ENCODE measurements at regions not wholly inside any gene's neighbourhood (a gene's known extent, or its start where the extent isn't known, plus 50 kb on each side); places are given as distances from the start of the nearest gene placed in this dataset.

DNA sequence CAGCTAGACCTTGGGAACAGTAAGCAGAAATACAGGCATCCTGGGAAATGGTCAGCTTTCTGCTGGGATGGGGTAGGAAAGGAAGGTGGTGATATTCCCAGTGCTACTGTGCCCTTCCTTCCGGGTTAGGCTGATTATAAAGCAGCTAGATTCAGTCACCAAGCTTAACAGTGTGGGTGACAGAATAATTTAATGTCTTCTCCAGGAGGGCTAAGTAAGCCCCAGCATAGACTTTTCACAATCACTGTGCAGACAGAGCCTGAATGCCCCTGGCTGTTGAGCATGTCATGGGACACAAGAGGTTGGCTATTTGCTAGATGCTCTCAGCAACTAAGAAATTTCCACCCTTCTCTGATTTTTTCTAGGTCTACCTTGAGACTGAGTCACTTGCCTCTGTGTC lies 513.0 kb downstream of the TOX3 start:
- no peak for TF ChIP-seq POLR2AphosphoS5 (IDR thresholded peaks at IDR 0.05)
- TF ChIP-seq, protein P1, sequence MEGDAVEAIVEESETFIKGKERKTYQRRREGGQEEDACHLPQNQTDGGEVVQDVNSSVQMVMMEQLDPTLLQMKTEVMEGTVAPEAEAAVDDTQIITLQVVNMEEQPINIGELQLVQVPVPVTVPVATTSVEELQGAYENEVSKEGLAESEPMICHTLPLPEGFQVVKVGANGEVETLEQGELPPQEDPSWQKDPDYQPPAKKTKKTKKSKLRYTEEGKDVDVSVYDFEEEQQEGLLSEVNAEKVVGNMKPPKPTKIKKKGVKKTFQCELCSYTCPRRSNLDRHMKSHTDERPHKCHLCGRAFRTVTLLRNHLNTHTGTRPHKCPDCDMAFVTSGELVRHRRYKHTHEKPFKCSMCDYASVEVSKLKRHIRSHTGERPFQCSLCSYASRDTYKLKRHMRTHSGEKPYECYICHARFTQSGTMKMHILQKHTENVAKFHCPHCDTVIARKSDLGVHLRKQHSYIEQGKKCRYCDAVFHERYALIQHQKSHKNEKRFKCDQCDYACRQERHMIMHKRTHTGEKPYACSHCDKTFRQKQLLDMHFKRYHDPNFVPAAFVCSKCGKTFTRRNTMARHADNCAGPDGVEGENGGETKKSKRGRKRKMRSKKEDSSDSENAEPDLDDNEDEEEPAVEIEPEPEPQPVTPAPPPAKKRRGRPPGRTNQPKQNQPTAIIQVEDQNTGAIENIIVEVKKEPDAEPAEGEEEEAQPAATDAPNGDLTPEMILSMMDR (IDR thresholded peaks at IDR 0.05 in 8 of 11, conservative IDR thresholded peaks at IDR 0.05 in 3 of 11): no peak
